HEK293T (cell line): ENCODE measurements at regions not wholly inside any gene's neighbourhood (a gene's known extent, or its start where the extent isn't known, plus 50 kb on each side); places are given as distances from the start of the nearest gene placed in this dataset.

ENCODE experiments used
- BHLHE40 ChIP-seq: fragments of 450-650 bp; IDR thresholded peaks from 2 replicates; pipeline ENCODE4 v1.6.1; 2016; ENCODE audit warnings: mild to moderate bottlenecking, moderate library complexity, borderline replicate concordance
- SP1 ChIP-seq: fragments of 450-650 bp; IDR thresholded peaks from 2 replicates; pipeline ENCODE4 v1.6.1; 2017
- ZNF384 ChIP-seq: fragments of 450-650 bp; IDR thresholded peaks from 2 replicates; pipeline ENCODE4 v1.6.1; 2016

GRCh38 chr5:8829323-8830029 is 716.4 kb downstream of the SEMA5A start:
- TF ChIP-seq BHLHE40, result no peak
- no peak for TF ChIP-seq SP1
- no peak for TF ChIP-seq ZNF384
